8988T (cell line): ENCODE measurements at regions not wholly inside any gene's neighbourhood (a gene's known extent, or its start where the extent isn't known, plus 50 kb on each side); places are given as distances from the start of the nearest gene placed in this dataset.
"Not testable (repeated sequence)": the region's sequence is repeated elsewhere in the genome, so short reads cannot be mapped to it uniquely, and the experiment has no call there.

Experiments
- DNase-seq: peaks from one replicate; pipeline ENCODE4 v3.0.0; 2011

DNA sequence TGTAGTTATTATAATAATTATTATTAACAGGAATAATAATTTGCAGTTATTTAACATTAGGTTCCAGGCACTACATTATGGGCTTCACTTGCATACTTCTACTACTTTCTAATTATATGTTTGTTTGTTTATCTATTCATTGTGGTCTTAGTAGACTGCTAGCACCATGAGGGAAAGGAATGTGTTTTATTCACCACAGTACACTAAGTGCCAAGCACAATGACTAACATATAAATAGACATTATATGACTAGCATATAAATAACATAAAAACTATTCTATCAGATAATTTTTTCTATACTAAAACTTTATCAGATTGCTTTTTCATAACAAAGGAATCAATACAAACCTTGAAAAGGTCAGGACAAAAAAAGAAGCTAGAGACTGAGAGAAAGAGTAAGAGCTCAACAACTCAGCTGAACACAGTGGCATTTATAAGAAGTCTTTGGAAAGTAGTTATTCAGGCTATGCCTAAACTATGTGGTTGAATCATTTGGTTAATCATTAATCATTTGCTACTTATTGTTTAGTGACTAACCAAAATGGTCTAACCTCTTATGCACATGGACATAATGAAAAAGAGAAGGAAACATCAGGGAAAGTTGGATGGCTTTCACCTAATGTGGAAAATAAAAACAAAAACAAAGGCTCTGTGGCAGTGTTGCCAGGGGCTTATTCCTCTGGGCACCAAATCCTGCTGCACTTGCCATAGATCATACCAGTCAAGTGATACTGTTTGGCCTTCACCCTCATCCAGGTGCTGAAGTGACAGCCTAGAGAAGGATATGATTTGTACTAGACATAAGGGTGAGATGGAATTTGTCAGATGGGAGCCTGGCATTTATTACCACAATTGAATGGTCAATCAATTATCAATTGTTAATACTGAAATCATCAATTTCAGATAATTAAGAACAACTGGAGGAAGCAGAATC is 174.9 kb downstream of the ETAA1 start:
- DNase-seq = no peak

DNA sequence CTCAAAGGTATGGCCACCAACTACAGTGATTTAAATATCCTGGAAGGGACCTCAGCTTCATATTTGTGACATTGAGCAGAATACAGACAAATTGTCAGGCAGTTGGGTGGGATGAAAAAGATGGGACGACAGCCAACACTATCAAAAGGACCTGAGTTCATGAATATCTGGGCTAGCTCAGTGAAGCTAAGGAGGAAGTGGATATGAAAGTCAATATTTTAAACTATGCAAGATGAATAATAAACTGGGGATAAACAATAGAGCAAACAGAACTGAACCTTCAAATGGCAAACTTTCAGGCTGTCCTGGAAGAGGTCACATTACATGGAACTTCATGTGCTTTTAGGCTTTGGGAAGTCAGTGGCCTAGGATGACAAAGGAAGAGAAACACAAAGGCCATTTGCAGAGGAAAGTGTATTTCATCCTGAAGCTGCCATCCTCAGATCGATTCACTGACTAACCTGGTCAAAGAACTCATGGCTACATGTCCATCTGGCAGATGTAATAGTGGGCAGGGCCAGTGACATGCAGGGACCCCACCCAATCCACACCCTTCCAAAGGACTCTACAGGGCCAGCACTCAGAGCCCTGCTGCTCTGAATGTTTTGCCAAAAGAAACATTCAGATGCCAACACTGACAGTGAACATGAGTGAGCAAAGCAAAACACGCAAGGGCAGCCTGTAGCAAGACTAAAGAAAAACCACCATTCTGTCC is 175.7 kb downstream of the ETAA1 start:
- DNase-seq = no peak

- no peak for DNase-seq
Measured at GRCh38 chr2:67574230-67574629, 177.1 kb downstream of the ETAA1 start.

GRCh38 chr2:67576226-67576625 is 179.1 kb downstream of the ETAA1 start:
- DNase-seq = no peak

- no peak for DNase-seq
Measured at GRCh38 chr2:67576991-67577390, 179.9 kb downstream of the ETAA1 start.

DNA sequence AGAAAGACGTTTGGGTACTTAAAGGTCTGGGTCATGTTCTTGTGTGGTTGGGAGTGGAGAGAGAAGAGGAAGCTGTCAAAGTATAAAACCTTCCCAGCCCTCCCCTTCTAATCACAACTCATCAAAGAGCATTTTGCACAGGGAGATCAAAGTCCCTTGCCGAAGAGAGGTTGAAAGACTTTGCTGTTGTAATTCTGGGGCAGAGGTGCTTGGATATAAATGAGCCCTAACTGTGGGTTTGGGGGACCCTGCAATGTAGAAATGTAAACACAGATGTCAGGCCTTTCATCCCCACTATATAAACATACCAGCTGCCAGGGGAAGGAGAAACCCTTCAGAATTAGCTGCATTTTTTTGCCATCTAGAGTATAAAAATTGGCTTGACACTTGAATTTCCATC is 182.1 kb downstream of the ETAA1 start:
- DNase-seq = no peak

GRCh38 chr2:67579806-67580205 is 182.7 kb downstream of the ETAA1 start:
- no peak for DNase-seq

- DNase-seq = no peak
Measured at GRCh38 chr2:67581751-67582150, 184.6 kb downstream of the ETAA1 start.

DNA sequence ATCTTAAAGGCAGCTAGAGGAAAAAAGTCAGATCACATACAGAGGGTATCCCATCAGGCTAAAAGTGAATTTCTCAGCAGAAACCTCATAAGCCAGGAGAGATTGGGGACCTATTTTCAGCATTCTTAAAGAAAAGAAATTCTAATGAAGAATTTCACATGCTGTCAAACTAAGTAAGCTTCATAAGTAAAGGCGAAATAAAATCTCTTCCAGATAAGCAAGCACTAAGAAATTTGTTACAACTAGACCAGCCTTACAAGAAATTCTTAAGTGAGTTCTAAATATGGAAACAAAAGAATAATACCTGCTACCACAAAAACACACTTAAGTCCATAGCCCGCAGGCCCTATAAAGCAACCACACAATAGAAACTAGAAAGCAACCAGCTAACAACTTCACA is 186.1 kb downstream of the ETAA1 start:
- DNase-seq = no peak

- DNase-seq = no peak
Measured at GRCh38 chr2:67585400-67585799, 188.3 kb downstream of the ETAA1 start.

DNA sequence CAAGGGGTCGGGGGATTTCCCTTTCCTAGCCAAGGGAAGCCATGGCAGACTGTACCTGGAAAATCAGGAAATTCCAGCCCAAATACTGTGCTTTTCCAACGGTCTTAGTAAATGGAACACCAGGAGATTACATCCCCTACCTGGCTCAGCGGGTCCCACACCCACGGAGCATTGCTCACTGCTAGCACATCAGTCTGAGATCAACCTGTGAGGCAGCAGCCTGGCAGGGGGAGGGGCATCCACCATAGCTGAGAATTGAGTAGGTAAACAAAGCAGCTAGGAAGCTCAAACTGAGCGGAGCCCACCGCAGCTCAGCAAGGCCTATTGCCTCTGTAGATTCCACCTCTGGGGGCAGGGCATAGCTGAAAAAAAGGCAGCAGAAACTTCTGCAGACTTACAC is 192.0 kb downstream of the ETAA1 start:
- DNase-seq = not testable (repeated sequence)

DNA sequence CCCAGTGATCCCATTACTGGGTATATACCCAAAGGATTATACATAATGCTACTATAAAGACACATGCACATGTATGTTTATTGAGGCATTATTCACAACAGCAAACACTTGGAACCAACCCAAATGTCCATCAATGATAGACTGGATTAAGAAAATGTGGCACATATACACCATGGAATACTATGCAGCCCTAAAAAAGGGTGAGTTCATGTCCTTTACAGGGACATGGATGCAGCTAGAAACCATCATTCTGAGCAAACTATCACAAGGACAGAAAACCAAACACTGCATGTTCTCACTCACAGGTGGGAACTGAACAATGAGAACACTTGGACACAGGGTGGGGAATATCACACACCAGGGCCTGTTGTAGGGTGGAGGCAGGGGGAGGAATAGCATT is 197.4 kb downstream of the ETAA1 start:
- not testable (repeated sequence) for DNase-seq

DNA sequence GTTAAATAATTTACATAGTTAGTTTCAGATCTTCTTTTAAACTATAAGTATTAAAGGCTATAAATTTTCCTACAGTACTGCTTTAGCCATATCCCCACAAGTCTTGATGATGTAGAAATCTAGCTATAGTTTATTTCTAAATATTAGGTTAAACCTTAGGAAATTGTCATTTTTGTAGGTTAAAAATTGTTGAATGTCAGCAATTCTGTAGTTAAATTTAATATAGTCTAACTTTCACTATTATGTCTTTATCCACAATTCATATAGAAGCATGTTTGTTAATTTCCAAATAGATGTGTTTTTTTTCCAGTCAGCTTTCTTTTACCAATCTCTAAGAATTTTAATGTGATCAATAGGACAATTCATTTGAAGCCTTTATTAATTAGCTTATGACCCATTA is 199.7 kb downstream of the ETAA1 start:
- no peak for DNase-seq

DNA sequence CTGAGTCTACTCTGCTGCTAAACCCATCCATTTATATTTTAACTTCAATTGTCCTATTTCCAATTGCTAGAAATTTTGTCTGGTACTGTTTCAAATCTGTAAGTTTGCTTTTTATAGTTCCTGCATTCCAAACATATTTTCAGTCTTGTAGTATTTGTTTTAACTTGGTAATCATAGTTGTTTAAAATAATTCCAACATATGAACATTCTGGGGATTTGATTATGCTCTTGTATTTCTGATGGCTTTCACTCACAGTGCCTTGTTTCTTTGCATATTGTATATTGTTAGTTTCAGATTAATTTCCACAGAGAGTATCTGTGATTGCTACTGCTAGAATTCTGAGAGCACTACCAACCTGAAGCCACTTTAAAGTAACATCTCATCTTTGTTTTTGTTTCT is 202.4 kb downstream of the ETAA1 start:
- no peak for DNase-seq

DNA sequence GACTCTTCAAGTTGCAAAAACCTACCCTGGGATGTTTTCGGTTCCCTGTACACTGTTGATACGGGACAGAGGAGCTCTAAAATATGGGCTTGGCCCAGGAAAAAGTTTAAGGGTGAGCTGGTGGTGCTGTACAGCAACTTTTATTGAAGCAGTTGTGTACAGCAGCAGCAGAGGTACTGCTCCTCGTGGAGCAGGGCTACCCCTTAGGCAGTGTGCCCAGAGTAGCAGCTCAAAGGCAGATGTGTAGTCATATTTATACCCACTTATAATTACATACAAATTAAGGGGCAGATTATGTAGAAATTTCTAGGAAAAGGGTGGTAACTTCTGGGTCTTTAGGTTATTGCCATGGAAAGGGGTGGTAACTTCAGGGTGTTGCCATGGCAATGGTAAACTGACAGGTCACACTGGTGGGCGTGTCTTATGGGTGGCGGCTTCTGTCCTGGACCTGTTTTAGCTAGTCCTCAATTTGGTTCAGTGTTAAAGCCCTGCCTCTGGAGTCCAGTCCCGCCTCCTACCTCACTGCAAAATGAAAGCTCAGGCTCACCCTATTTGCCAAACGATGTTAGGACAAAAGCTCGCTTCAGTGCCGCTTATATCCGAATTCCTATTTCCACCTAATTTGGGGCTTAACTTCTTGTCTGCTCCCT is 203.2 kb downstream of the ETAA1 start:
- no peak for DNase-seq

DNA sequence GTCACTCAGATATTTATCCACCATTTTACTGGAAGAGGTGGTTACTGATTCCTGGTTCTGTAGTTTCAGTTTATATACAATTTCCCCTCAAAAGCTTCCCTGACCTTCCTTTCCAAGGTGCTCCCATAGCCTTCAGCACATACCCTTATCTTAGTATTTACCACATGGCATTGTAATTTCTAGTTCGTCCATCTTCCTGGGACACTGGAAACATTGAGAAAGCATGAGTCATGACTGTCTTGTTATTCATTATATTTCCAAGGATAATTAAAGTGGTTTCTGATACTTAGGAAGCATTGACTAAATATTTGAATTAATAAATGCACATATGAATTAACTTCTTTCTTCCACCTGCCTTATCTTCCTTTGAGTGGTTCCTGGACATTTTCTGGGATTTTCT is 203.8 kb downstream of the ETAA1 start:
- DNase-seq = no peak

GRCh38 chr2:67604360-67604759 is 207.2 kb downstream of the ETAA1 start:
- DNase-seq = no peak

GRCh38 chr2:67612576-67613042 is 215.5 kb downstream of the ETAA1 start:
- no peak for DNase-seq

GRCh38 chr2:67613227-67613626 is 216.1 kb downstream of the ETAA1 start:
- no peak for DNase-seq

- DNase-seq = no peak
Measured at GRCh38 chr2:67614454-67614853, 217.3 kb downstream of the ETAA1 start.

DNA sequence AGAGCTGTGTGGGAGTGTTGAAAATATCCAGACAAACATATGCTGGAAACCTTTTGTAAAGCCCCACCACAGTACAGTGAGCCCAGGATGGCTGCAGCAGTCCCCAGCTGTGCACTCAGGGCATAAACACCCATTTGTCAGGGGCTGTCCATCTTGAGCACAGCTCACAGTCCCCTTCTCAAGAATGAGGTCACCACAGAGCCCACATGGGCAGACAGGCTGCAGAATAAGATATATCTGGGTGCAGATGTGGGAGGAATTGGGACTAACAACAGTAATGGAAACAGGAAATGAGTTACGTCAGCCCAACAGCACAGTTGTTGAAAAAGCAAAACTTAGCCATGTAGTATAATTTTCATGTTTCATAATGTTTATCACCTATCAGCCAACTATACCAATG is 219.6 kb downstream of the ETAA1 start:
- no peak for DNase-seq

GRCh38 chr2:67619204-67619603 is 222.1 kb downstream of the ETAA1 start:
- DNase-seq = no peak

GRCh38 chr2:67623741-67624140 is 226.6 kb downstream of the ETAA1 start:
- DNase-seq = not testable (repeated sequence)

GRCh38 chr2:67625178-67625577 is 228.0 kb downstream of the ETAA1 start:
- DNase-seq = no peak
